WTC11 (cell line): ENCODE measurements at regions not wholly inside any gene's neighbourhood (a gene's known extent, or its start where the extent isn't known, plus 50 kb on each side); places are given as distances from the start of the nearest gene placed in this dataset.

Experiments
- ATAC-seq: fragments of 200-7000 bp; cut with Tn5 transposase; 2 replicates; pipeline ENCODE4 v1.10.0; 2021; ENCODE audit warnings: mild to moderate bottlenecking, moderate library complexity
- CTCF ChIA-PET: fragments of 300-600 bp; sonication (Branson Sonifier 250); formaldehyde crosslinking; loops from one replicate; lab custom pipeline; 2021; ENCODE audit warnings: antibody characterized with exemption; lab: Charles Lee
- POLR2A ChIA-PET: fragments of 350-600 bp; sonication (Branson Sonifier 250); formaldehyde crosslinking; loops from one replicate; lab custom pipeline; 2021; ENCODE audit warnings: antibody characterized with exemption; lab: Charles Lee
- DNase-seq: peaks from one replicate; pipeline ENCODE4 v3.0.0; 2021; ENCODE audit warnings: low spot score
- H3K27ac Mint-ChIP-seq: 2 replicates; pipeline ENCODE4 v1.8.0; 2021; ENCODE audit warnings: mixed read lengths
- H3K27me3 Mint-ChIP-seq: 2 replicates; pipeline ENCODE4 v1.8.0; 2021; ENCODE audit warnings: low read depth, mild to moderate bottlenecking, moderate library complexity, mixed read lengths
- H3K36me3 Mint-ChIP-seq: 2 replicates; pipeline ENCODE4 v1.8.0; 2021; ENCODE audit warnings: mixed read lengths
- H3K4me1 Mint-ChIP-seq: 2 replicates; pipeline ENCODE4 v1.8.0; 2022; ENCODE audit warnings: mixed read lengths
- H3K4me3 Mint-ChIP-seq: 2 replicates; pipeline ENCODE4 v1.8.0; 2021; ENCODE audit warnings: mild to moderate bottlenecking, moderate library complexity, mixed read lengths
- H3K9me3 Mint-ChIP-seq: 2 replicates; pipeline ENCODE4 v1.8.0; 2021; ENCODE audit warnings: mixed read lengths
- ATF6 ChIP-seq: sonication (generic); formaldehyde crosslinking; IDR thresholded peaks from 2 replicates; pipeline ENCODE4 v1.8.1; 2023; ENCODE audit warnings: mild to moderate bottlenecking, missing genetic modification reagents
- CBFB ChIP-seq: sonication (generic); formaldehyde crosslinking; IDR thresholded peaks from 2 replicates; pipeline ENCODE4 v1.8.1; 2022; ENCODE audit warnings: mild to moderate bottlenecking, low read depth, missing genetic modification reagents
- FOXJ3 ChIP-seq: sonication (generic); formaldehyde crosslinking; IDR thresholded peaks from 2 replicates; pipeline ENCODE4 v1.9.0; 2021; ENCODE audit warnings: missing genetic modification reagents, mild to moderate bottlenecking, borderline replicate concordance
- FOXP1 ChIP-seq: sonication (generic); formaldehyde crosslinking; IDR thresholded peaks from 2 replicates; pipeline ENCODE4 v1.8.0; 2022; ENCODE audit warnings: missing genetic modification reagents, mild to moderate bottlenecking, moderate library complexity, borderline replicate concordance
- HMGA2 ChIP-seq: fragments of 250-450 bp; sonication (Bioruptor Pico); IDR thresholded peaks from 2 replicates; pipeline ENCODE4 v1.4.0; 2021; ENCODE audit warnings: mild to moderate bottlenecking, moderate library complexity
- HMGXB4 ChIP-seq: sonication (generic); formaldehyde crosslinking; IDR thresholded peaks from 2 replicates; pipeline ENCODE4 v1.8.1; 2023; ENCODE audit warnings: mild to moderate bottlenecking, moderate library complexity, missing genetic modification reagents
- IRF2 ChIP-seq: sonication (generic); formaldehyde crosslinking; IDR thresholded peaks from 2 replicates; pipeline ENCODE4 v1.8.0; 2022; ENCODE audit warnings: low read depth, missing genetic modification reagents, borderline replicate concordance
- JAZF1 ChIP-seq: fragments of 250-450 bp; sonication (Bioruptor Pico); IDR thresholded peaks from 2 replicates; pipeline ENCODE4 v1.9.0; 2021; ENCODE audit warnings: moderate library complexity, mild to moderate bottlenecking, inconsistent platforms
- JUN ChIP-seq: sonication (generic); formaldehyde crosslinking; IDR thresholded peaks from 2 replicates; pipeline ENCODE4 v1.8.0; 2023; ENCODE audit warnings: mild to moderate bottlenecking, missing genetic modification reagents
- KAT7 ChIP-seq: sonication (generic); formaldehyde crosslinking; IDR thresholded peaks from 2 replicates; pipeline ENCODE4 v1.8.1; 2023; ENCODE audit warnings: missing genetic modification reagents, mild to moderate bottlenecking, borderline replicate concordance
- NR3C1 ChIP-seq: sonication (generic); formaldehyde crosslinking; conservative IDR thresholded peaks from 2 replicates; pipeline ENCODE4 v1.8.1; 2023; ENCODE audit warnings: low read depth, mild to moderate bottlenecking, missing genetic modification reagents
- SOX15 ChIP-seq: fragments of 250-450 bp; sonication (Bioruptor Pico); IDR thresholded peaks from 2 replicates; pipeline ENCODE4 v1.9.0; 2021; ENCODE audit warnings: mild to moderate bottlenecking
- TP53 ChIP-seq: sonication (generic); formaldehyde crosslinking; IDR thresholded peaks from 2 replicates; pipeline ENCODE4 v1.8.1; 2023; ENCODE audit warnings: mild to moderate bottlenecking, missing genetic modification reagents
- ZBTB21 ChIP-seq: sonication (generic); formaldehyde crosslinking; IDR thresholded peaks from 2 replicates; pipeline ENCODE4 v1.8.1; 2023; ENCODE audit warnings: mild to moderate bottlenecking, missing genetic modification reagents, borderline replicate concordance
- ZNF138 ChIP-seq: sonication (generic); formaldehyde crosslinking; conservative IDR thresholded peaks from 2 replicates; pipeline ENCODE4 v1.8.1; 2022; ENCODE audit warnings: mild to moderate bottlenecking, moderate library complexity, missing genetic modification reagents
- ZNF219 ChIP-seq: sonication (generic); formaldehyde crosslinking; IDR thresholded peaks from 2 replicates; pipeline ENCODE4 v1.8.0; 2023; ENCODE audit warnings: missing genetic modification reagents, mild to moderate bottlenecking, borderline replicate concordance
- ZSCAN18 ChIP-seq: fragments of 250-450 bp; sonication (Bioruptor Pico); IDR thresholded peaks from 2 replicates; pipeline ENCODE4 v2.1.2; 2022; ENCODE audit warnings: mild to moderate bottlenecking, moderate library complexity
- TF ChIP-seq, protein P1 (sequence below): sonication (generic); formaldehyde crosslinking; IDR thresholded peaks from 2 replicates; pipeline ENCODE4 v1.8.0; 2022; ENCODE audit warnings: mild to moderate bottlenecking, missing genetic modification reagents
- TF ChIP-seq, protein P2 (sequence below): fragments of 200-600 bp; IDR thresholded peaks from 2 replicates; pipeline ENCODE4 v1.8.0; 2022; ENCODE audit warnings: antibody characterized with exemption
- TF ChIP-seq, protein P3 (sequence below): sonication (generic); formaldehyde crosslinking; IDR thresholded peaks from 2 replicates; pipeline ENCODE4 v1.8.1; 2022; ENCODE audit warnings: low read depth, mild to moderate bottlenecking, moderate library complexity, missing genetic modification reagents, borderline replicate concordance
- TF ChIP-seq, protein P4 (sequence below): sonication (generic); formaldehyde crosslinking; IDR thresholded peaks from 2 replicates; pipeline ENCODE4 v1.8.0; 2022; ENCODE audit warnings: mild to moderate bottlenecking, missing genetic modification reagents

DNA sequence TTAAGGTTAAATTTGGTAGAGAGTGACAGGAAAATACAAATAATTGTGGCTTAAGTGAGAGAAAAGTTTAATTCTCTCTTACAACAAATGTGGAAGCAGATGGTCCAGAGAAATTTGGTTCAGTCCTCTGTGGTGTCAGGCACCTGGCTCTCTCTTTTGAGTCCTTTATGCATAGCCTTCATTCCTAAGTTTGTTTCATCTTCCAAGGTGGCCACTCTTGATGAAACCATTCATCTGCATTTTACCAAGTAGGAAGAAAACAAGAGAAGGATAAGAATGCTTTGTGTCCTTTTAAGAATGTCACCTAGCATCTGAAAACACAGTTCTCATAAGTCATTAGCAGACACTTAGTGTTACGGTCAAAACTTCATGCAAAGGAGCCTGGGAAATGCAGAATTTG, 442.5 kb downstream of the CCER1 start:
- ATAC-seq = peak; percentile 78
- H3K36me3 Mint-ChIP-seq = peaks cover 11% of the 10 kb centered on the region
- DNase-seq = no peak
- H3K4me3 Mint-ChIP-seq = no peak overlapping the region
- H3K9me3 Mint-ChIP-seq = peaks cover 12% of the 10 kb centered on the region
- CTCF ChIA-PET = no interaction called here
- TF ChIP-seq, protein P1, sequence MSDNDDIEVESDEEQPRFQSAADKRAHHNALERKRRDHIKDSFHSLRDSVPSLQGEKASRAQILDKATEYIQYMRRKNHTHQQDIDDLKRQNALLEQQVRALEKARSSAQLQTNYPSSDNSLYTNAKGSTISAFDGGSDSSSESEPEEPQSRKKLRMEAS = no peak
- no peak for TF ChIP-seq ATF6 (CRISPR knock-in tag)
- TF ChIP-seq FOXJ3 (CRISPR knock-in tag) = no peak
- TF ChIP-seq, protein P2, sequence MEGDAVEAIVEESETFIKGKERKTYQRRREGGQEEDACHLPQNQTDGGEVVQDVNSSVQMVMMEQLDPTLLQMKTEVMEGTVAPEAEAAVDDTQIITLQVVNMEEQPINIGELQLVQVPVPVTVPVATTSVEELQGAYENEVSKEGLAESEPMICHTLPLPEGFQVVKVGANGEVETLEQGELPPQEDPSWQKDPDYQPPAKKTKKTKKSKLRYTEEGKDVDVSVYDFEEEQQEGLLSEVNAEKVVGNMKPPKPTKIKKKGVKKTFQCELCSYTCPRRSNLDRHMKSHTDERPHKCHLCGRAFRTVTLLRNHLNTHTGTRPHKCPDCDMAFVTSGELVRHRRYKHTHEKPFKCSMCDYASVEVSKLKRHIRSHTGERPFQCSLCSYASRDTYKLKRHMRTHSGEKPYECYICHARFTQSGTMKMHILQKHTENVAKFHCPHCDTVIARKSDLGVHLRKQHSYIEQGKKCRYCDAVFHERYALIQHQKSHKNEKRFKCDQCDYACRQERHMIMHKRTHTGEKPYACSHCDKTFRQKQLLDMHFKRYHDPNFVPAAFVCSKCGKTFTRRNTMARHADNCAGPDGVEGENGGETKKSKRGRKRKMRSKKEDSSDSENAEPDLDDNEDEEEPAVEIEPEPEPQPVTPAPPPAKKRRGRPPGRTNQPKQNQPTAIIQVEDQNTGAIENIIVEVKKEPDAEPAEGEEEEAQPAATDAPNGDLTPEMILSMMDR = no peak
- TF ChIP-seq, protein P3, sequence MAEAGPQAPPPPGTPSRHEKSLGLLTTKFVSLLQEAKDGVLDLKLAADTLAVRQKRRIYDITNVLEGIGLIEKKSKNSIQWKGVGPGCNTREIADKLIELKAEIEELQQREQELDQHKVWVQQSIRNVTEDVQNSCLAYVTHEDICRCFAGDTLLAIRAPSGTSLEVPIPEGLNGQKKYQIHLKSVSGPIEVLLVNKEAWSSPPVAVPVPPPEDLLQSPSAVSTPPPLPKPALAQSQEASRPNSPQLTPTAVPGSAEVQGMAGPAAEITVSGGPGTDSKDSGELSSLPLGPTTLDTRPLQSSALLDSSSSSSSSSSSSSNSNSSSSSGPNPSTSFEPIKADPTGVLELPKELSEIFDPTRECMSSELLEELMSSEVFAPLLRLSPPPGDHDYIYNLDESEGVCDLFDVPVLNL = no peak
- no peak for TF ChIP-seq FOXP1 (CRISPR knock-in tag)
- TF ChIP-seq HMGA2 (CRISPR knock-in tag) = no peak
- TF ChIP-seq KAT7 (CRISPR knock-in tag) = no peak
- no peak for TF ChIP-seq JAZF1
- TF ChIP-seq ZBTB21 (CRISPR knock-in tag) = no peak
- TF ChIP-seq ZNF219 (CRISPR knock-in tag) = no peak
- no peak for TF ChIP-seq TP53
- peaks cover 38% of the 10 kb centered on the region for H3K4me1 Mint-ChIP-seq
- POLR2A ChIA-PET = no interaction called here
- H3K27me3 Mint-ChIP-seq = no peaks in the 10 kb centered on the region
- H3K27ac Mint-ChIP-seq = peak overlapping the region; percentile 89

DNA sequence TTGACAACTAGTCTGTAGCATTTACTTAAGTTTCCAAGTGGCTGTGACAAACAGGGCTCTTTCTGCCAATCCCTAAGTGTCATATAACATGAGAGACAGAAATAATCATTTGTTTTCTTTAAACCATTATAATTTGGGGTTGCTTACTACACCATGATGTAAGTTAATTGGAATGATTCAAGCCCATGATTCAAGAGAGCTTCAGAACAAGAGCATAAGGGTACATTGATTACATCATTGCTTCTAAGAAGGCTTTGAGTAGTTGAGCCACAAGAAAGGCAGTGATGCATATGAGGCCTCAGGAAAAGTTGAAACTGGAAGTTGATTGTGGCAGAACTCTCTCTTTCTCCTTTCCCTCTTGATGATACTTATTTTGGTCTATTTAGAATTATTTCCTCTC, 444.0 kb downstream of the CCER1 start:
- Mint-ChIP-seq H3K36me3 (peaks cover 11% of the 10 kb centered on the region), H3K27ac (no peak overlapping the region), H3K27me3 (no peaks in the 10 kb centered on the region), H3K4me1 (peaks cover 35% of the 10 kb centered on the region), H3K9me3 (peaks cover 12% of the 10 kb centered on the region), H3K4me3 (no peak overlapping the region)
- CTCF ChIA-PET = no interaction called here
- ATAC-seq (no peak), DNase-seq (no peak)
- POLR2A ChIA-PET = no interaction called here
- TF ChIP-seq NR3C1 (CRISPR knock-in tag) (no peak), ZSCAN18 (CRISPR knock-in tag) (no peak), FOXP1 (CRISPR knock-in tag) (no peak), SOX15 (CRISPR knock-in tag) (no peak), JUN (CRISPR knock-in tag) (no peak), IRF2 (CRISPR knock-in tag) (no peak), HMGXB4 (CRISPR knock-in tag) (no peak), HMGA2 (CRISPR knock-in tag) (no peak), CBFB (CRISPR knock-in tag) (no peak), ZNF138 (no peak)
- TF ChIP-seq, protein P4, sequence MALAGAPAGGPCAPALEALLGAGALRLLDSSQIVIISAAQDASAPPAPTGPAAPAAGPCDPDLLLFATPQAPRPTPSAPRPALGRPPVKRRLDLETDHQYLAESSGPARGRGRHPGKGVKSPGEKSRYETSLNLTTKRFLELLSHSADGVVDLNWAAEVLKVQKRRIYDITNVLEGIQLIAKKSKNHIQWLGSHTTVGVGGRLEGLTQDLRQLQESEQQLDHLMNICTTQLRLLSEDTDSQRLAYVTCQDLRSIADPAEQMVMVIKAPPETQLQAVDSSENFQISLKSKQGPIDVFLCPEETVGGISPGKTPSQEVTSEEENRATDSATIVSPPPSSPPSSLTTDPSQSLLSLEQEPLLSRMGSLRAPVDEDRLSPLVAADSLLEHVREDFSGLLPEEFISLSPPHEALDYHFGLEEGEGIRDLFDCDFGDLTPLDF (CRISPR knock-in tag) = no peak
